SK-N-SH (cell line): ENCODE measurements at regions not wholly inside any gene's neighbourhood (a gene's known extent, or its start where the extent isn't known, plus 50 kb on each side); places are given as distances from the start of the nearest gene placed in this dataset.

Source experiments
- CTCF ChIP-seq: fragments of 200-600 bp; sonication (generic); IDR thresholded peaks from 2 replicates; pipeline ENCODE4 v1.6.1; 2017; ENCODE audit warnings: antibody characterized with exemption, mild to moderate bottlenecking, moderate library complexity
- POLR2AphosphoS5 ChIP-seq: IDR thresholded peaks from 2 replicates; pipeline ENCODE4 v1.6.1; 2012; ENCODE audit warnings: low read depth, low read length

GRCh38 chr1:218867066-218867465, 306.6 kb upstream of the LYPLAL1 start:
- no peak for TF ChIP-seq CTCF
- TF ChIP-seq POLR2AphosphoS5: no peak
